VCaP (cell line): ENCODE measurements at regions not wholly inside any gene's neighbourhood (a gene's known extent, or its start where the extent isn't known, plus 50 kb on each side); places are given as distances from the start of the nearest gene placed in this dataset.
A peak's percentile ranks its signal among the peaks of the same experiment; 100 is the strongest.

Experiments
- H3K27ac ChIP-seq: fragments of 450-650 bp; 2 replicates; pipeline ENCODE4 v1.5.1; 2017
- TF ChIP-seq, protein P1 (sequence below): fragments of 450-650 bp; conservative IDR thresholded peaks from 2 replicates; pipeline ENCODE4 v1.5.1; 2017; ENCODE audit warnings: mild to moderate bottlenecking, moderate library complexity

- TF ChIP-seq, protein P1, sequence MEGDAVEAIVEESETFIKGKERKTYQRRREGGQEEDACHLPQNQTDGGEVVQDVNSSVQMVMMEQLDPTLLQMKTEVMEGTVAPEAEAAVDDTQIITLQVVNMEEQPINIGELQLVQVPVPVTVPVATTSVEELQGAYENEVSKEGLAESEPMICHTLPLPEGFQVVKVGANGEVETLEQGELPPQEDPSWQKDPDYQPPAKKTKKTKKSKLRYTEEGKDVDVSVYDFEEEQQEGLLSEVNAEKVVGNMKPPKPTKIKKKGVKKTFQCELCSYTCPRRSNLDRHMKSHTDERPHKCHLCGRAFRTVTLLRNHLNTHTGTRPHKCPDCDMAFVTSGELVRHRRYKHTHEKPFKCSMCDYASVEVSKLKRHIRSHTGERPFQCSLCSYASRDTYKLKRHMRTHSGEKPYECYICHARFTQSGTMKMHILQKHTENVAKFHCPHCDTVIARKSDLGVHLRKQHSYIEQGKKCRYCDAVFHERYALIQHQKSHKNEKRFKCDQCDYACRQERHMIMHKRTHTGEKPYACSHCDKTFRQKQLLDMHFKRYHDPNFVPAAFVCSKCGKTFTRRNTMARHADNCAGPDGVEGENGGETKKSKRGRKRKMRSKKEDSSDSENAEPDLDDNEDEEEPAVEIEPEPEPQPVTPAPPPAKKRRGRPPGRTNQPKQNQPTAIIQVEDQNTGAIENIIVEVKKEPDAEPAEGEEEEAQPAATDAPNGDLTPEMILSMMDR = no peak
- H3K27ac ChIP-seq = no peak overlapping the region
These were observed 130.6 kb downstream of the EDN3 start for GRCh38 chr20:59431014-59431413.

- H3K27ac ChIP-seq = no peak overlapping the region
- TF ChIP-seq, protein P1 = no peak
These were observed 134.5 kb downstream of the EDN3 start for GRCh38 chr20:59434960-59435359.

DNA sequence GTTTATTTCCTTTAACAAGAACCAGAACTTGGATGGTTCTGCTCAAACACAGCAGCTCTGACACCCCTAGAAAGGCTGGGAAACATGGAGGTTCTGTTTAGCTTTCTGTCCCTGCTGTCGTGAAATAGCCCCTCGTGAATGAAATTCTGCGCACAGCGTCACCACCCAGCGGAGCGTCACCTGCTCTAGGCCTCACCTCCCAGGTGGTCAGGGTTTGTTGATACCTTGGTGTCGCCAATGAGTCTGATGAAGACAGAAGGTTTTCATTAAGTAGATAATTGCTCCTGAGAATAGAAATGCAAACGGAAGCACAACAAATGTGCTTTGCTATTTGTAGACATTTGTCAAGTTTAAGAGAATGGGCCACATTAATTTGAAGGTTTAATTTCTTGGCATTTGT, 135.1 kb downstream of the EDN3 start:
- TF ChIP-seq, protein P1 = no peak

DNA sequence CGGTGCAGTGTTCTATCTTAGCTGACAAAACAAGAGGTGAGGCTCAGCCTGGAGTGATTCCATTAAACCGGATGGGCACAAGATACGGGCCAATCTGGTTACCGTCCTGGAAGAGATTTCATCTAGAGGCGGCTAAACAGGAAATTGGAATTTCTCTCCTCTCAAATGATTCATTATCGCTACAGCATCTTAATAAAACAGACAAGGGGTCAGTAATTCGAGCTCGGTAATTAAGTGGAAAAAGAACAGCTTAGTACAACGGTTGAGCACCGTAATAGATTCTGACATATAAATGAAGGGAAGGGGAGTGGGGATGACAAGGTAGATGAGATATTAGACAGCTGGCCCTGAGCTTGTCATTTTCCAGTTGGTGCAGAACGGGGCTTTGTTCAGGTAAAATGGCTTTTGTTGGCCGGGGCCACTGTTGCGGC, 137.2 kb downstream of the EDN3 start:
- no peak overlapping the region for H3K27ac ChIP-seq
- TF ChIP-seq, protein P1 = no peak

More for the DNA sequence above, 135.1 kb downstream of the EDN3 start:
- no peak overlapping the region for H3K27ac ChIP-seq

GRCh38 chr20:59438201-59438600, 137.8 kb downstream of the EDN3 start:
- TF ChIP-seq, protein P1 = no peak
- H3K27ac ChIP-seq = no peak overlapping the region

DNA sequence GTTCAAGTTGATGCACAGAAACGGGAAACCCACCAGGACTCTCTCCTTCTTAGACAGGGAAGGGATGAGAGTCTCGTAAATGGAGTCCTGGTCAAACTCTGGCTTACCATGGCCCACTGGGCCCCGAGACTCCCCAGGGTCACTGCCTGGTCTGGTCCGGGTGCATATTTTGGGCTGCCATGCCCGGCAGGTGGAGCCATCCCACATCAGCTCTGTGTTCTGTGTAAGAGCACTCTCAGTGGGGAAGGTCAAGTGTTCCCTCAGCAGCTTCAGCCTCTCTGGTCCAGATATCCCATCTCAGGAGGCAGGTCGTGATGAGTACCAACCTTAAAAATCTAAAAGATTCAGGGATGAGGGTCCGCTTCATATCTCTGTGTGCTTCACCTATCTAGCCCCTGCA, 138.8 kb downstream of the EDN3 start:
- TF ChIP-seq, protein P1 = no peak

GRCh38 chr20:59441306-59441705, 140.9 kb downstream of the EDN3 start:
- TF ChIP-seq, protein P1 = no peak
- peak overlapping the region; percentile 9; the same call in 1 of the 2 replicates for H3K27ac ChIP-seq

More for the DNA sequence above, 138.8 kb downstream of the EDN3 start:
- no peak overlapping the region for H3K27ac ChIP-seq
